OCI-LY7 (cell line): ENCODE measurements at regions not wholly inside any gene's neighbourhood (a gene's known extent, or its start where the extent isn't known, plus 50 kb on each side); places are given as distances from the start of the nearest gene placed in this dataset.

Source experiments
- CTCF ChIP-seq: fragments of 200-600 bp; sonication (generic); conservative IDR thresholded peaks from 2 replicates; pipeline ENCODE4 v1.5.1; 2014; ENCODE audit warnings: mild to moderate bottlenecking, antibody characterized with exemption, low read length, moderate library complexity, mixed read lengths
- EZH2phosphoT487 ChIP-seq: fragments of 200-600 bp; sonication (generic); IDR thresholded peaks from 2 replicates; pipeline ENCODE4 v1.6.1; 2018; ENCODE audit warnings: low read depth, borderline replicate concordance, mild to moderate bottlenecking, mixed run types, antibody characterized with exemption, low read length, moderate library complexity, mixed read lengths

GRCh38 chr3:118400886-118401285 lies 633.8 kb downstream of the IGSF11 start:
- TF ChIP-seq CTCF (no peak), EZH2phosphoT487 (no peak)
